Tibial nerve (tissue), 4 donors: ENCODE measurements at regions not wholly inside any gene's neighbourhood (a gene's known extent, or its start where the extent isn't known, plus 50 kb on each side); places are given as distances from the start of the nearest gene placed in this dataset.

ENCODE experiments used
- EP300 ChIP-seq, 2 donors: sonication (generic); formaldehyde crosslinking; IDR thresholded peaks; one replicate each; pipeline ENCODE4 v1.6.1; 2017; ENCODE audit warnings: antibody characterized with exemption in 2 of 2, mild to moderate bottlenecking in 1 of 2
- TF ChIP-seq, protein P1 (sequence below), 5 experiments: fragments of 200-600 bp in 3 of 5; fragments of 450-650 bp in 2 of 5; sonication (generic) in 3 of 5; IDR thresholded peaks; one replicate each; pipeline ENCODE4 v1.5.1; 2016 to 2019; ENCODE audit warnings: antibody characterized with exemption in 5 of 5, mild to moderate bottlenecking in 3 of 5, moderate library complexity in 2 of 5

- TF ChIP-seq, protein P1, sequence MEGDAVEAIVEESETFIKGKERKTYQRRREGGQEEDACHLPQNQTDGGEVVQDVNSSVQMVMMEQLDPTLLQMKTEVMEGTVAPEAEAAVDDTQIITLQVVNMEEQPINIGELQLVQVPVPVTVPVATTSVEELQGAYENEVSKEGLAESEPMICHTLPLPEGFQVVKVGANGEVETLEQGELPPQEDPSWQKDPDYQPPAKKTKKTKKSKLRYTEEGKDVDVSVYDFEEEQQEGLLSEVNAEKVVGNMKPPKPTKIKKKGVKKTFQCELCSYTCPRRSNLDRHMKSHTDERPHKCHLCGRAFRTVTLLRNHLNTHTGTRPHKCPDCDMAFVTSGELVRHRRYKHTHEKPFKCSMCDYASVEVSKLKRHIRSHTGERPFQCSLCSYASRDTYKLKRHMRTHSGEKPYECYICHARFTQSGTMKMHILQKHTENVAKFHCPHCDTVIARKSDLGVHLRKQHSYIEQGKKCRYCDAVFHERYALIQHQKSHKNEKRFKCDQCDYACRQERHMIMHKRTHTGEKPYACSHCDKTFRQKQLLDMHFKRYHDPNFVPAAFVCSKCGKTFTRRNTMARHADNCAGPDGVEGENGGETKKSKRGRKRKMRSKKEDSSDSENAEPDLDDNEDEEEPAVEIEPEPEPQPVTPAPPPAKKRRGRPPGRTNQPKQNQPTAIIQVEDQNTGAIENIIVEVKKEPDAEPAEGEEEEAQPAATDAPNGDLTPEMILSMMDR (IDR thresholded peaks at IDR 0.05), result no peak
- TF ChIP-seq EP300 (IDR thresholded peaks at IDR 0.05), result no peak
Measured at GRCh38 chr2:3046170-3046865, 331.3 kb downstream of the EIPR1 start.
